ENCODE measurements at regions not wholly inside any gene's neighbourhood (a gene's known extent, or its start where the extent isn't known, plus 50 kb on each side); places are given as distances from the start of the nearest gene placed in this dataset.

- no peaks in the 10 kb centered on the region for H3K9me3 ChIP-seq (ENCODE audit: low read length)
- no peaks in the 10 kb centered on the region for H3F3A ChIP-seq (ENCODE audit: insufficient read depth, low read length)
- H3K4me1 ChIP-seq (ENCODE audit: insufficient read depth, low read length, severe bottlenecking): peaks cover 12% of the 10 kb centered on the region
- no peak for TF ChIP-seq CTCF (IDR thresholded peaks at IDR 0.05; ENCODE audit: low read length)
- no peak for TF ChIP-seq EZH2 (IDR thresholded peaks at IDR 0.05; ENCODE audit: borderline replicate concordance, low read length)
- H3K4me2 ChIP-seq (ENCODE audit: low read length): no peak overlapping the region
- no peaks in the 10 kb centered on the region for H3K27me3 ChIP-seq (ENCODE audit: insufficient read depth, low read length)
- H2AFZ ChIP-seq (ENCODE audit: low read length): no peak overlapping the region
- H3K36me3 ChIP-seq (ENCODE audit: insufficient read depth, low read length): no peaks in the 10 kb centered on the region
- H3K9me2 ChIP-seq (ENCODE audit: low read depth, low read length): no peaks in the 10 kb centered on the region
- no peak overlapping the region for H3K9ac ChIP-seq (ENCODE audit: low read length)
- H4K20me1 ChIP-seq (ENCODE audit: insufficient read depth, low read length): no peaks in the 10 kb centered on the region
- H3K27ac ChIP-seq (ENCODE audit: low read depth, low read length, poor library complexity, severe bottlenecking): no peak overlapping the region
- H3K79me2 ChIP-seq (ENCODE audit: insufficient read depth, low read length): no peaks in the 10 kb centered on the region
- H3K4me3 ChIP-seq (ENCODE audit: low read depth, low read length, poor library complexity, severe bottlenecking): no peak overlapping the region
Measured at GRCh38 chr13:24616514-24616913, 63.7 kb upstream of the ATP12A start.

GRCh38 chr13:24617256-24618010, 62.8 kb upstream of the ATP12A start:
- TF ChIP-seq CTCF (IDR thresholded peaks at IDR 0.05; ENCODE audit: low read length): no peak
- TF ChIP-seq EZH2 (IDR thresholded peaks at IDR 0.05; ENCODE audit: borderline replicate concordance, low read length): no peak
- Histone ChIP-seq H3K27me3 (ENCODE audit: insufficient read depth, low read length) (no peaks in the 10 kb centered on the region), H3K4me2 (ENCODE audit: low read length) (no peak overlapping the region), H3K9me2 (ENCODE audit: low read depth, low read length) (no peaks in the 10 kb centered on the region), H4K20me1 (ENCODE audit: insufficient read depth, low read length) (no peaks in the 10 kb centered on the region), H3F3A (ENCODE audit: insufficient read depth, low read length) (no peaks in the 10 kb centered on the region), H3K4me3 (ENCODE audit: low read depth, low read length, poor library complexity, severe bottlenecking) (no peak overlapping the region), H3K4me1 (ENCODE audit: insufficient read depth, low read length, severe bottlenecking) (peaks cover 12% of the 10 kb centered on the region), H3K9ac (ENCODE audit: low read length) (no peak overlapping the region), H3K79me2 (ENCODE audit: insufficient read depth, low read length) (no peaks in the 10 kb centered on the region), H3K36me3 (ENCODE audit: insufficient read depth, low read length) (no peaks in the 10 kb centered on the region), H3K9me3 (ENCODE audit: low read length) (no peaks in the 10 kb centered on the region), H3K27ac (ENCODE audit: low read depth, low read length, poor library complexity, severe bottlenecking) (no peak overlapping the region), H2AFZ (ENCODE audit: low read length) (no peak overlapping the region)

- no peak overlapping the region for H3K9ac ChIP-seq (ENCODE audit: low read length)
- H3K79me2 ChIP-seq (ENCODE audit: insufficient read depth, low read length): no peaks in the 10 kb centered on the region
- H3K27me3 ChIP-seq (ENCODE audit: insufficient read depth, low read length): no peaks in the 10 kb centered on the region
- H3K4me2 ChIP-seq (ENCODE audit: low read length): no peak overlapping the region; the same call in 1 of the 2 replicates
- peak overlapping the region; percentile 21 for H2AFZ ChIP-seq (ENCODE audit: low read length)
- H3F3A ChIP-seq (ENCODE audit: insufficient read depth, low read length): no peaks in the 10 kb centered on the region
- peak overlapping the region; percentile 2 for H3K27ac ChIP-seq (ENCODE audit: low read depth, low read length, poor library complexity, severe bottlenecking)
- no peaks in the 10 kb centered on the region for H3K36me3 ChIP-seq (ENCODE audit: insufficient read depth, low read length)
- no peaks in the 10 kb centered on the region for H4K20me1 ChIP-seq (ENCODE audit: insufficient read depth, low read length)
- peaks cover 12% of the 10 kb centered on the region for H3K4me1 ChIP-seq (ENCODE audit: insufficient read depth, low read length, severe bottlenecking)
- H3K9me3 ChIP-seq (ENCODE audit: low read length): no peaks in the 10 kb centered on the region
- no peak overlapping the region for H3K4me3 ChIP-seq (ENCODE audit: low read depth, low read length, poor library complexity, severe bottlenecking)
- H3K9me2 ChIP-seq (ENCODE audit: low read depth, low read length): no peaks in the 10 kb centered on the region
- TF ChIP-seq EZH2 (IDR thresholded peaks at IDR 0.05; ENCODE audit: borderline replicate concordance, low read length): no peak
- no peak for TF ChIP-seq CTCF (IDR thresholded peaks at IDR 0.05; ENCODE audit: low read length)
Measured at GRCh38 chr13:24618011-24618955, 61.9 kb upstream of the ATP12A start.
